A549 (cell line): ENCODE measurements at regions not wholly inside any gene's neighbourhood (a gene's known extent, or its start where the extent isn't known, plus 50 kb on each side); places are given as distances from the start of the nearest gene placed in this dataset.

Experiments used
- ATAC-seq, 2 experiments: fragments of 200-7000 bp in 1 of 2; fragments of >200 bp in 1 of 2; cut with Nextera tagmentation in 1 of 2; cut with Tn5 transposase in 1 of 2; 3 replicates each; pipeline versions ENCODE4 v1.8.0 to v1.9.1; 2018 to 2020; ENCODE audit warnings: mild to moderate bottlenecking in 1 of 2, moderate library complexity in 1 of 2
- CTCF ChIA-PET: fragments of 300-600 bp; sonication (Branson Sonifier 250); formaldehyde crosslinking; extraction: SDS; loops from one replicate; lab custom pipeline; 2021; ENCODE audit warnings: antibody characterized with exemption, inconsistent platforms; lab: Yijun Ruan, JAX
- POLR2A ChIA-PET: fragments of 350-600 bp; formaldehyde crosslinking; extraction: SDS; loops from one replicate; lab custom pipeline; 2021; ENCODE audit warnings: antibody characterized with exemption, inconsistent platforms; lab: Yijun Ruan, JAX
- DNase-seq, 2 experiments: peaks; one replicate each; pipeline versions ENCODE4 v3.0.0 to v3.0.0-alpha.2; 2011 to 2016; ENCODE audit warnings: low read depth in 1 of 2, low spot score in 1 of 2
- FAIRE-seq: peaks from 2 replicates; lab custom pipeline; 2011; peaks lifted over from hg19 to GRCh38; lab: Jason Lieb, UNC
- H3K27ac ChIP-seq, 2 experiments: fragments of >200 bp; sonication (Bioruptor Twin); formaldehyde crosslinking; 3 replicates each; pipeline ENCODE4 v1.5.1; 2016 to 2017
- H3K4me1 ChIP-seq: fragments of >200 bp; sonication (Bioruptor Twin); formaldehyde crosslinking; 3 replicates; pipeline ENCODE4 v1.6.1; 2016
- H3K4me2 ChIP-seq: fragments of >200 bp; sonication (Bioruptor Twin); formaldehyde crosslinking; 3 replicates; pipeline ENCODE4 v1.6.1; 2016
- H3K4me3 ChIP-seq: fragments of >200 bp; sonication (Bioruptor Twin); formaldehyde crosslinking; 3 replicates; pipeline ENCODE4 v1.5.1; 2016
- H3K9me3 ChIP-seq: fragments of >200 bp; sonication (Bioruptor Twin); formaldehyde crosslinking; 3 replicates; pipeline ENCODE4 v1.6.1; 2016
- ATOH8 ChIP-seq: fragments of 250-450 bp; sonication (Bioruptor Pico); IDR thresholded peaks from 2 replicates; pipeline ENCODE4 v1.5.0; 2020; ENCODE audit warnings: low read depth, mild to moderate bottlenecking, moderate library complexity
- CBX2 ChIP-seq: fragments of 200-600 bp; sonication (generic); IDR thresholded peaks from 2 replicates; pipeline ENCODE4 v1.6.1; 2016; ENCODE audit warnings: low read depth, mild to moderate bottlenecking, borderline replicate concordance
- CBX8 ChIP-seq: fragments of 200-600 bp; sonication (generic); IDR thresholded peaks from 2 replicates; pipeline ENCODE4 v1.6.1; 2016
- CHD4 ChIP-seq: fragments of 200-600 bp; sonication (generic); IDR thresholded peaks from 2 replicates; pipeline ENCODE4 v1.6.1; 2016; ENCODE audit warnings: antibody characterized with exemption, mild to moderate bottlenecking, borderline replicate concordance
- ELK1 ChIP-seq: fragments of 150-350 bp; IDR thresholded peaks from 2 replicates; pipeline ENCODE4 v1.6.1; 2014; ENCODE audit warnings: low read depth, mild to moderate bottlenecking, low read length
- ESRRA ChIP-seq: fragments of 150-350 bp; IDR thresholded peaks from 2 replicates; pipeline ENCODE4 v1.6.1; 2014; ENCODE audit warnings: mild to moderate bottlenecking, low read length, borderline replicate concordance
- FOXS1 ChIP-seq: fragments of 250-450 bp; sonication (Bioruptor Pico); IDR thresholded peaks from 2 replicates; pipeline ENCODE4 v1.5.0; 2020; ENCODE audit warnings: mild to moderate bottlenecking, moderate library complexity
- HEYL ChIP-seq: fragments of 250-450 bp; sonication (Bioruptor Pico); IDR thresholded peaks from 2 replicates; pipeline ENCODE4 v1.8.0; 2021; ENCODE audit warnings: mild to moderate bottlenecking, moderate library complexity
- HOXA7 ChIP-seq: fragments of 250-450 bp; sonication (Bioruptor Pico); IDR thresholded peaks from 2 replicates; pipeline ENCODE4 v1.5.0; 2020; ENCODE audit warnings: mild to moderate bottlenecking, moderate library complexity
- HOXB13 ChIP-seq: fragments of 250-450 bp; sonication (Bioruptor Pico); IDR thresholded peaks from 2 replicates; pipeline ENCODE4 v1.5.0; 2020; ENCODE audit warnings: low read depth, mild to moderate bottlenecking, moderate library complexity
- JUN ChIP-seq, 2 experiments: fragments of >200 bp; sonication (Bioruptor Twin); formaldehyde crosslinking; IDR thresholded peaks; 2 replicates in 1 of 2; 3 replicates in 1 of 2; pipeline ENCODE4 v1.6.1; 2016 to 2017
- KDM1A ChIP-seq: fragments of 200-600 bp; sonication (generic); IDR thresholded peaks from 2 replicates; pipeline ENCODE4 v1.6.1; 2016; ENCODE audit warnings: low read depth, mild to moderate bottlenecking
- KDM5A ChIP-seq: fragments of 200-600 bp; sonication (generic); IDR thresholded peaks from 2 replicates; pipeline ENCODE4 v1.6.1; 2016; ENCODE audit warnings: antibody characterized with exemption, mild to moderate bottlenecking
- NFE2L2 ChIP-seq: fragments of 150-350 bp; conservative IDR thresholded peaks from 2 replicates; pipeline ENCODE4 v1.6.1; 2014; ENCODE audit warnings: low read length
- NPAS2 ChIP-seq: fragments of 250-450 bp; sonication (Bioruptor Pico); IDR thresholded peaks from 2 replicates; pipeline ENCODE4 v1.8.0; 2022; ENCODE audit warnings: mild to moderate bottlenecking, moderate library complexity, borderline replicate concordance
- NR3C1 ChIP-seq: fragments of >200 bp; sonication (Bioruptor Twin); formaldehyde crosslinking; IDR thresholded peaks from 3 replicates; pipeline ENCODE4 v1.6.1; 2017
- POLR2AphosphoS2 ChIP-seq: conservative IDR thresholded peaks from 2 replicates; pipeline ENCODE4 v1.6.1; 2012; ENCODE audit warnings: low read length, improper control_type of control experiment, inconsistent platforms
- RARB ChIP-seq: fragments of 250-450 bp; sonication (Bioruptor Pico); IDR thresholded peaks from 2 replicates; pipeline ENCODE4 v1.8.0; 2021; ENCODE audit warnings: mild to moderate bottlenecking, moderate library complexity
- REST ChIP-seq: fragments of 200-600 bp; sonication (generic); IDR thresholded peaks from 2 replicates; pipeline ENCODE4 v1.6.1; 2016; ENCODE audit warnings: antibody characterized with exemption, mild to moderate bottlenecking, moderate library complexity
- RFX5 ChIP-seq: fragments of 450-650 bp; IDR thresholded peaks from 2 replicates; pipeline ENCODE4 v1.7.1; 2014; ENCODE audit warnings: antibody characterized with exemption, mild to moderate bottlenecking, moderate library complexity
- RNF2 ChIP-seq: fragments of 200-600 bp; sonication (generic); IDR thresholded peaks from 2 replicates; pipeline ENCODE4 v1.6.1; 2016; ENCODE audit warnings: low read depth, mild to moderate bottlenecking, antibody characterized with exemption, moderate library complexity, borderline replicate concordance
- TP53 ChIP-seq: fragments of 250-450 bp; sonication (Bioruptor Pico); IDR thresholded peaks from 2 replicates; pipeline ENCODE4 v1.5.0; 2021; ENCODE audit warnings: mild to moderate bottlenecking, moderate library complexity
- ZC3H11A ChIP-seq: fragments of 450-650 bp; IDR thresholded peaks from 2 replicates; pipeline ENCODE4 v1.6.1; 2014; ENCODE audit warnings: antibody characterized with exemption, mild to moderate bottlenecking
- WGBS: methylation state at CpG from one replicate; pipeline ENCODE4 v1.1.6; 2017; ENCODE audit errors: missing lambda C conversion rate; 5-methylcytosine and 5-hydroxymethylcytosine counted together
- TF ChIP-seq, protein P1 (sequence below): fragments of >200 bp; sonication (Bioruptor Twin); formaldehyde crosslinking; IDR thresholded peaks from 3 replicates; pipeline ENCODE4 v1.5.1; 2016

DNA sequence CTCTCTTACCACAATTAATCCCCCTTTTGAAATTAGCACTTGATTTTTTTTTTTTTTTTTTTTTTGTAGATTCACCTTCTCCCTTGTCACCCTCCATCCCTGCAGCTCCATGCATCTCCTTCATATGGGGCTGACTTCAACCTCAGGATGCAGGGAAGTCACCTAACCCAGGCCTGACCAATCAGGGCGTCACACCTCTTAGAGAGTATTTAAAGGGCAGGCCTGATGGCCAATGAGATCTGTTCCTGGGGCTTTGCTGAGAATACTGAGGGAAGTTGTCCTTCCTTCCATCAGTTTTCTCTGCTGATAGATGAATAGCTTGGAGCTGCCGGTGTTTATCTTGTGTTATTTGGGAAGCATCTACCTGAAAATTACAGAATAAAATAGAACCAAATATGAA, 1104.7 kb upstream of the TMEM132C start:
- Histone ChIP-seq H3K27ac (no peak overlapping the region), H3K4me2 (no peak overlapping the region), H3K4me3 (no peak overlapping the region), H3K9me3 (no peaks in the 10 kb centered on the region), H3K4me1 (peaks cover 7% of the 10 kb centered on the region; the same call in 2 of the 3 replicates)
- ChIA-PET CTCF (interaction anchor here (1.2 kb wide), 1 partner anchor 16 kb away, joined by 3 read pairs; no protein-coding TSS in a partner anchor), POLR2A (no interaction called here)
- TF ChIP-seq, protein P1, sequence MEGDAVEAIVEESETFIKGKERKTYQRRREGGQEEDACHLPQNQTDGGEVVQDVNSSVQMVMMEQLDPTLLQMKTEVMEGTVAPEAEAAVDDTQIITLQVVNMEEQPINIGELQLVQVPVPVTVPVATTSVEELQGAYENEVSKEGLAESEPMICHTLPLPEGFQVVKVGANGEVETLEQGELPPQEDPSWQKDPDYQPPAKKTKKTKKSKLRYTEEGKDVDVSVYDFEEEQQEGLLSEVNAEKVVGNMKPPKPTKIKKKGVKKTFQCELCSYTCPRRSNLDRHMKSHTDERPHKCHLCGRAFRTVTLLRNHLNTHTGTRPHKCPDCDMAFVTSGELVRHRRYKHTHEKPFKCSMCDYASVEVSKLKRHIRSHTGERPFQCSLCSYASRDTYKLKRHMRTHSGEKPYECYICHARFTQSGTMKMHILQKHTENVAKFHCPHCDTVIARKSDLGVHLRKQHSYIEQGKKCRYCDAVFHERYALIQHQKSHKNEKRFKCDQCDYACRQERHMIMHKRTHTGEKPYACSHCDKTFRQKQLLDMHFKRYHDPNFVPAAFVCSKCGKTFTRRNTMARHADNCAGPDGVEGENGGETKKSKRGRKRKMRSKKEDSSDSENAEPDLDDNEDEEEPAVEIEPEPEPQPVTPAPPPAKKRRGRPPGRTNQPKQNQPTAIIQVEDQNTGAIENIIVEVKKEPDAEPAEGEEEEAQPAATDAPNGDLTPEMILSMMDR: no peak
- TF ChIP-seq ELK1 (no peak), FOXS1 (CRISPR knock-in tag) (no peak), REST (no peak), CHD4 (no peak), ESRRA (no peak), HEYL (CRISPR knock-in tag) (no peak), KDM1A (no peak), NPAS2 (CRISPR knock-in tag) (no peak), NFE2L2 (no peak), RARB (CRISPR knock-in tag) (no peak)
- WGBS: 92% methylated on average over 2 of the region's 2 CpGs
- FAIRE-seq: no peak
- ATAC-seq: no peak
- DNase-seq: peak in 1 of 2 experiments; percentile 53

DNA sequence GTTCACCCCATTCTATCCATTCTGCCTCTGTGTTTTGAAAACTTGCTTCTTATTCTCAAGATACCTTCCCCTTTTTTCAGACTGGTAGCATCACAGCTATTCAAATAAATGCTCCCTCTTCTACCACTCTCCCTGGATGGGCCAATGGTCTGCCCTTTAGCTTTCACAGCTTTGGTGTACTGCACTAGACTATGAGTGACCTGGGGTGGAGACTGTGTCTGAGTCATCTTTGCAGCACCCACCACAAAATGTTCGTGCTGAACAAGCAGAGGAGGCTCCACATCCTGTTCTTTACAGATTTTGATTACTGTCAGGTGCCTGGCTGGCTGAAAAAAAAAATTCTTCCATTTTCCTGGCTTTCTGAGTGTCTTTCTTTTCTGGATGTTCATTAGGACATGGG, 1104.1 kb upstream of the TMEM132C start:
- H3K4me1 ChIP-seq: peaks cover 7% of the 10 kb centered on the region; the same call in 2 of the 3 replicates
- ChIA-PET POLR2A (no interaction called here), CTCF (interaction anchor here (1.1 to 1.2 kb wide), 2 partner anchors 17 to 108 kb away, joined by 3 read pairs; no protein-coding TSS in a partner anchor)
- no peak overlapping the region for H3K4me3 ChIP-seq
- peak in 1 of 2 experiments; percentile 20 for DNase-seq
- FAIRE-seq: no peak
- ATAC-seq: no peak
- WGBS: 6% methylated on average over 1 of the region's 1 CpG
- H3K27ac ChIP-seq: peak overlapping the region; percentile 18 to 29; a peak in 2 of 6 replicates
- TF ChIP-seq RNF2 (no peak), FOXS1 (CRISPR knock-in tag) (no peak), NR3C1 (no peak), HOXB13 (CRISPR knock-in tag) (no peak), TP53 (no peak), CBX2 (no peak), KDM5A (no peak), RFX5 (no peak), POLR2AphosphoS2 (no peak), ZC3H11A (no peak), CBX8 (no peak), ATOH8 (no peak), HEYL (CRISPR knock-in tag) (no peak), JUN (IDR thresholded peaks at IDR 0.05) (no peak), HOXA7 (CRISPR knock-in tag) (no peak)
- no peaks in the 10 kb centered on the region for H3K9me3 ChIP-seq
- 0 out of 3 replicates have a peak overlapping the region, but pooled peaks have one; percentile 21 for H3K4me2 ChIP-seq
